Central memory CD8-positive, alpha-beta T cell (primary cell): ENCODE measurements at regions not wholly inside any gene's neighbourhood (a gene's known extent, or its start where the extent isn't known, plus 50 kb on each side); places are given as distances from the start of the nearest gene placed in this dataset.

Experiments
- ATAC-seq: fragments of 150-1000 bp; cut with Tn5 transposase; replicated peaks from 2 replicates; pipeline ENCODE4 v1.10.0; 2022; ENCODE audit warnings: mild to moderate bottlenecking, moderate FRiP score, moderate number of reproducible peaks; ENCODE audit not compliant: poor library complexity, severe bottlenecking; ENCODE audit errors: extremely low read depth
- DNase-seq, 2 donors: peaks; one replicate each; pipeline ENCODE4 v3.0.0; 2021; ENCODE audit warnings: low spot score in 2 of 2
- H3K27ac Mint-ChIP-seq: one replicate; pipeline ENCODE4 v1.8.0; 2022; ENCODE audit warnings: low read depth, mild to moderate bottlenecking, moderate library complexity, mixed read lengths
- H3K27me3 Mint-ChIP-seq: one replicate; pipeline ENCODE4 v1.8.0; 2022; ENCODE audit warnings: mixed read lengths
- H3K36me3 Mint-ChIP-seq: one replicate; pipeline ENCODE4 v1.8.0; 2022; ENCODE audit warnings: mild to moderate bottlenecking, moderate library complexity, mixed read lengths; ENCODE audit not compliant: insufficient read depth
- H3K4me1 Mint-ChIP-seq: one replicate; pipeline ENCODE4 v1.8.0; 2022; ENCODE audit warnings: mixed read lengths
- H3K4me3 Mint-ChIP-seq: one replicate; pipeline ENCODE4 v1.8.0; 2022; ENCODE audit warnings: mild to moderate bottlenecking, moderate library complexity, mixed read lengths
- H3K9me3 Mint-ChIP-seq: one replicate; pipeline ENCODE4 v1.8.0; 2022; ENCODE audit warnings: mixed read lengths

GRCh38 chr4:43837604-43838003, 611.0 kb downstream of the KCTD8 start:
- DNase-seq (no peak), ATAC-seq (no peak)
- Mint-ChIP-seq H3K36me3 (no peaks in the 10 kb centered on the region), H3K4me1 (no peaks in the 10 kb centered on the region), H3K27me3 (no peaks in the 10 kb centered on the region), H3K9me3 (peaks cover 10% of the 10 kb centered on the region), H3K4me3 (no peak overlapping the region), H3K27ac (no peak overlapping the region)

- H3K27me3 Mint-ChIP-seq = no peaks in the 10 kb centered on the region
- H3K4me3 Mint-ChIP-seq = no peak overlapping the region
- no peaks in the 10 kb centered on the region for H3K36me3 Mint-ChIP-seq
- peaks cover 5% of the 10 kb centered on the region for H3K9me3 Mint-ChIP-seq
- ATAC-seq (no peak), DNase-seq (no peak)
- no peaks in the 10 kb centered on the region for H3K4me1 Mint-ChIP-seq
- no peak overlapping the region for H3K27ac Mint-ChIP-seq
These were observed 606.0 kb downstream of the KCTD8 start for GRCh38 chr4:43842594-43842993.

GRCh38 chr4:43843501-43843900, 605.1 kb downstream of the KCTD8 start:
- H3K4me1 Mint-ChIP-seq = no peaks in the 10 kb centered on the region
- no peak overlapping the region for H3K27ac Mint-ChIP-seq
- no peak overlapping the region for H3K4me3 Mint-ChIP-seq
- H3K27me3 Mint-ChIP-seq = no peaks in the 10 kb centered on the region
- H3K36me3 Mint-ChIP-seq = no peaks in the 10 kb centered on the region
- DNase-seq (no peak), ATAC-seq (no peak)
- H3K9me3 Mint-ChIP-seq = peaks cover 6% of the 10 kb centered on the region

GRCh38 chr4:43846111-43846587, 602.5 kb downstream of the KCTD8 start:
- no peaks in the 10 kb centered on the region for H3K27me3 Mint-ChIP-seq
- H3K36me3 Mint-ChIP-seq = no peaks in the 10 kb centered on the region
- ATAC-seq = no peak
- H3K27ac Mint-ChIP-seq = no peak overlapping the region
- peaks cover 6% of the 10 kb centered on the region for H3K9me3 Mint-ChIP-seq
- no peaks in the 10 kb centered on the region for H3K4me1 Mint-ChIP-seq
- DNase-seq = no peak
- no peak overlapping the region for H3K4me3 Mint-ChIP-seq

GRCh38 chr4:43853565-43854264, 594.9 kb downstream of the KCTD8 start:
- H3K4me1 Mint-ChIP-seq = no peaks in the 10 kb centered on the region
- H3K36me3 Mint-ChIP-seq = no peaks in the 10 kb centered on the region
- no peak overlapping the region for H3K4me3 Mint-ChIP-seq
- H3K9me3 Mint-ChIP-seq = peaks cover 16% of the 10 kb centered on the region
- DNase-seq (no peak), ATAC-seq (no peak)
- H3K27me3 Mint-ChIP-seq = no peaks in the 10 kb centered on the region
- no peak overlapping the region for H3K27ac Mint-ChIP-seq

GRCh38 chr4:43855283-43855682, 593.3 kb downstream of the KCTD8 start:
- no peak for ATAC-seq
- no peaks in the 10 kb centered on the region for H3K27me3 Mint-ChIP-seq
- H3K4me1 Mint-ChIP-seq = no peaks in the 10 kb centered on the region

GRCh38 chr4:43864616-43865146, 583.9 kb downstream of the KCTD8 start:
- peaks cover 21% of the 10 kb centered on the region for H3K9me3 Mint-ChIP-seq
- no peaks in the 10 kb centered on the region for H3K4me1 Mint-ChIP-seq
- H3K27ac Mint-ChIP-seq = no peak overlapping the region
- H3K36me3 Mint-ChIP-seq = no peaks in the 10 kb centered on the region
- H3K27me3 Mint-ChIP-seq = no peaks in the 10 kb centered on the region
- H3K4me3 Mint-ChIP-seq = no peak overlapping the region
- ATAC-seq (no peak), DNase-seq (no peak)

More at GRCh38 chr4:43855283-43855682, 593.3 kb downstream of the KCTD8 start:
- no peak for DNase-seq
- Mint-ChIP-seq H3K27ac (no peak overlapping the region), H3K9me3 (peaks cover 24% of the 10 kb centered on the region), H3K36me3 (no peaks in the 10 kb centered on the region), H3K4me3 (no peak overlapping the region)

GRCh38 chr4:43867908-43868307, 580.7 kb downstream of the KCTD8 start:
- H3K27me3 Mint-ChIP-seq = no peaks in the 10 kb centered on the region
- ATAC-seq (no peak), DNase-seq (no peak)
- no peak overlapping the region for H3K4me3 Mint-ChIP-seq
- no peaks in the 10 kb centered on the region for H3K4me1 Mint-ChIP-seq
- no peaks in the 10 kb centered on the region for H3K36me3 Mint-ChIP-seq
- peaks cover 27% of the 10 kb centered on the region for H3K9me3 Mint-ChIP-seq
- no peak overlapping the region for H3K27ac Mint-ChIP-seq

GRCh38 chr4:43875655-43876054, 573.0 kb downstream of the KCTD8 start:
- Mint-ChIP-seq H3K9me3 (peaks cover 27% of the 10 kb centered on the region), H3K4me1 (no peaks in the 10 kb centered on the region), H3K27ac (no peak overlapping the region), H3K27me3 (no peaks in the 10 kb centered on the region), H3K36me3 (no peaks in the 10 kb centered on the region), H3K4me3 (no peak overlapping the region)
- ATAC-seq = no peak
- DNase-seq = no peak

GRCh38 chr4:43882470-43882869, 566.1 kb downstream of the KCTD8 start:
- H3K4me1 Mint-ChIP-seq = no peaks in the 10 kb centered on the region
- H3K4me3 Mint-ChIP-seq = no peak overlapping the region
- no peak overlapping the region for H3K27ac Mint-ChIP-seq
- no peaks in the 10 kb centered on the region for H3K27me3 Mint-ChIP-seq
- peaks cover 22% of the 10 kb centered on the region for H3K9me3 Mint-ChIP-seq
- no peaks in the 10 kb centered on the region for H3K36me3 Mint-ChIP-seq
- ATAC-seq (no peak), DNase-seq (no peak)

- Mint-ChIP-seq H3K4me3 (no peak overlapping the region), H3K4me1 (no peaks in the 10 kb centered on the region), H3K27ac (no peak overlapping the region), H3K36me3 (peaks cover 2% of the 10 kb centered on the region), H3K9me3 (peaks cover 16% of the 10 kb centered on the region), H3K27me3 (no peaks in the 10 kb centered on the region)
- DNase-seq = no peak
- ATAC-seq = no peak
These were observed 562.4 kb downstream of the KCTD8 start for GRCh38 chr4:43886196-43886595.

GRCh38 chr4:43898836-43899235, 549.8 kb downstream of the KCTD8 start:
- DNase-seq (no peak), ATAC-seq (no peak)
- Mint-ChIP-seq H3K4me3 (no peak overlapping the region), H3K27me3 (no peaks in the 10 kb centered on the region), H3K9me3 (peaks cover 28% of the 10 kb centered on the region), H3K36me3 (peaks cover 2% of the 10 kb centered on the region), H3K4me1 (no peaks in the 10 kb centered on the region), H3K27ac (no peak overlapping the region)

GRCh38 chr4:43903456-43903855, 545.2 kb downstream of the KCTD8 start:
- H3K4me3 Mint-ChIP-seq = no peak overlapping the region
- no peaks in the 10 kb centered on the region for H3K4me1 Mint-ChIP-seq
- no peaks in the 10 kb centered on the region for H3K27me3 Mint-ChIP-seq
- no peaks in the 10 kb centered on the region for H3K36me3 Mint-ChIP-seq
- no peak overlapping the region for H3K27ac Mint-ChIP-seq
- DNase-seq = no peak
- H3K9me3 Mint-ChIP-seq = peaks cover 16% of the 10 kb centered on the region
- ATAC-seq = no peak
